GM18867 (cell line): ENCODE measurements at regions not wholly inside any gene's neighbourhood (a gene's known extent, or its start where the extent isn't known, plus 50 kb on each side); places are given as distances from the start of the nearest gene placed in this dataset.

Experiments
- ATAC-seq: cut with Tn5 transposase; IDR thresholded peaks from one replicate; pipeline ENCODE4 v1.9.1; 2021; ENCODE audit warnings: mild to moderate bottlenecking, moderate library complexity; ENCODE audit not compliant: unreplicated experiment

GRCh38 chr5:109476292-109476691 lies 66.5 kb upstream of the PJA2 start:
- no peak for ATAC-seq

GRCh38 chr5:109469896-109470662 lies 60.3 kb upstream of the PJA2 start:
- ATAC-seq = no peak

- peak; percentile 96 for ATAC-seq
Measured at GRCh38 chr5:109468737-109469420, 59.1 kb upstream of the PJA2 start.

- ATAC-seq = no peak
Measured at GRCh38 chr5:109468288-109468676, 58.5 kb upstream of the PJA2 start.

- ATAC-seq = no peak
Measured at GRCh38 chr5:109467058-109467457, 57.3 kb upstream of the PJA2 start.
